ENCODE measurements at regions not wholly inside any gene's neighbourhood (a gene's known extent, or its start where the extent isn't known, plus 50 kb on each side); places are given as distances from the start of the nearest gene placed in this dataset.
A peak's percentile ranks its signal among the peaks of the same experiment; 100 is the strongest.

DNA sequence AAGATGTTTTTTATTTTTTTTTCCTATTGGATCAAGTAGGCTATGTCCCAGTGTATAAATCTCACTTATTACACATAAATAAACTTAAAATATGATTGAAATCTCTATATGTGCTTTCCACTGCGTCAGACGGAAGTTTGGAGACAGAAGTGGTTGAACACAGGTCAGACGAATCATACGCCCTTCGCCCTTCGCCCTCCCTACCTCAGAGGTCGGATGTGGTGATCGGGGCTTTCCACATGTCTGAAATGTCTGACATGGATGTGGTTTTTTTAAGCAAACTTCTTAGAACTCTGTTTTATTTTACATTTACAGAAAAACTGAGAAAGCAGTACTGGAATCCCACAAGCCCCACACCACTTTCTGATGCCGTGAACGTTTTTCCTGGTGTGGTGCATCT, 344.4 kb downstream of the THBS2 start:
- no peak overlapping the region for H3K4me3 ChIP-seq (ENCODE audit: low read length)
- no peaks in the 10 kb centered on the region for H3K9me3 ChIP-seq (ENCODE audit: control insufficient read depth, low read length)
- Mint-ChIP-seq H3K9me3 (peaks cover 25% of the 10 kb centered on the region), H3K4me3 (no peak overlapping the region), H3K27ac (no peak overlapping the region), H3K27me3 (ENCODE audit: insufficient read depth) (no peaks in the 10 kb centered on the region), H3K4me1 (no peaks in the 10 kb centered on the region), H3K36me3 (ENCODE audit: low read depth) (peaks cover 2% of the 10 kb centered on the region)
- no peak overlapping the region for H3K27ac ChIP-seq (ENCODE audit: low read depth, low read length)
- TF ChIP-seq, protein P1, sequence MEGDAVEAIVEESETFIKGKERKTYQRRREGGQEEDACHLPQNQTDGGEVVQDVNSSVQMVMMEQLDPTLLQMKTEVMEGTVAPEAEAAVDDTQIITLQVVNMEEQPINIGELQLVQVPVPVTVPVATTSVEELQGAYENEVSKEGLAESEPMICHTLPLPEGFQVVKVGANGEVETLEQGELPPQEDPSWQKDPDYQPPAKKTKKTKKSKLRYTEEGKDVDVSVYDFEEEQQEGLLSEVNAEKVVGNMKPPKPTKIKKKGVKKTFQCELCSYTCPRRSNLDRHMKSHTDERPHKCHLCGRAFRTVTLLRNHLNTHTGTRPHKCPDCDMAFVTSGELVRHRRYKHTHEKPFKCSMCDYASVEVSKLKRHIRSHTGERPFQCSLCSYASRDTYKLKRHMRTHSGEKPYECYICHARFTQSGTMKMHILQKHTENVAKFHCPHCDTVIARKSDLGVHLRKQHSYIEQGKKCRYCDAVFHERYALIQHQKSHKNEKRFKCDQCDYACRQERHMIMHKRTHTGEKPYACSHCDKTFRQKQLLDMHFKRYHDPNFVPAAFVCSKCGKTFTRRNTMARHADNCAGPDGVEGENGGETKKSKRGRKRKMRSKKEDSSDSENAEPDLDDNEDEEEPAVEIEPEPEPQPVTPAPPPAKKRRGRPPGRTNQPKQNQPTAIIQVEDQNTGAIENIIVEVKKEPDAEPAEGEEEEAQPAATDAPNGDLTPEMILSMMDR (conservative IDR thresholded peaks at IDR 0.05) = no peak
- 86% methylated on average over 5 to 10 of the region's 10 CpGs for WGBS, 2 experiments (ENCODE audit: insufficient coverage in 1 of 2, insufficient read length in 1 of 2)
- no peaks in the 10 kb centered on the region for H3K36me3 ChIP-seq (ENCODE audit: control insufficient read depth, insufficient read depth, low read length)
- no peak overlapping the region for H3K9ac ChIP-seq (ENCODE audit: extremely low read depth, low read length, poor library complexity, severe bottlenecking)
- peak; percentile 20 for DNase-seq
- H3K27me3 ChIP-seq (ENCODE audit: control insufficient read depth, insufficient read depth, low read length, poor library complexity, severe bottlenecking) = no peaks in the 10 kb centered on the region
- H3K4me1 ChIP-seq (ENCODE audit: control insufficient read depth, insufficient read depth, low read length) = no peaks in the 10 kb centered on the region

DNA sequence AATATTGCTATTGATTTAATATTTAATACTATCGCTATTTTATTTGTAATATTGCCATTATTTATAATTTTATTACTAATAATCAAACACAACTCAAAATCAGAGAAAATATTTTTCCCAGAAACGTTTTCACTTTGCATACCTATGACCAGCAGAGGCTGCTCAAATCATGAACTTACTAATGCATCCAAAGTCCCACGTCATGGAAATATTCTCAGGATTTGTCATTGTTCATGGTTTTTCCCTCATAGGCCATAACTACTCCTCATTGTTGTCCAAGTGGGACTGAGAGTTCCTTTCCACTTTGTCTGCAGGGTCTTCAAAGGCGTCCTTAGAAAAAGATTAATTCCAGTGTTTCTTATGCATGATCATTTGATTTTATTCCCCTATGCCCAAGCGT, 344.8 kb downstream of the THBS2 start:
- Mint-ChIP-seq H3K9me3 (peaks cover 25% of the 10 kb centered on the region), H3K27ac (no peak overlapping the region)

DNA sequence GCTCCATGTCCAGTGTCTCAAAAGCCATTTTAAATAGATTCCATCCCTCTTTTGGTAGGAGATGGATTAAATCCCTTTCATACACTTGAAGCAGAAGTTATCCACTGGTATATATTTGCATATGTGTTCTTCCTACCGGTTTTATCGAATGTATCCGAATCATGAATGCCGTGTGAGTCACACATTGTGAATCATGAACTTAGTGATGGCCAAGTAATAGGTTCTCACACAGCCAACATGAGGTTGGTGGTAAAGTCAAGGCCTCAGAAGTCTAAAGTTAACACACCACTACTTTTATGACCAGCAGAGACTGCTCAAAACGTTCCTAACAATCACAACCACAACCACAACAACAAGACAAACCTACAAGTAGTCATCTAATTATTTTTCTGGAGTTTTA, 345.5 kb downstream of the THBS2 start:
- Histone ChIP-seq H3K27me3 (ENCODE audit: control insufficient read depth, insufficient read depth, low read length, poor library complexity, severe bottlenecking) (no peaks in the 10 kb centered on the region), H3K9me3 (ENCODE audit: control insufficient read depth, low read length) (no peaks in the 10 kb centered on the region), H3K4me3 (ENCODE audit: low read length) (no peak overlapping the region), H3K36me3 (ENCODE audit: control insufficient read depth, insufficient read depth, low read length) (no peaks in the 10 kb centered on the region), H3K4me1 (ENCODE audit: control insufficient read depth, insufficient read depth, low read length) (no peaks in the 10 kb centered on the region), H3K9ac (ENCODE audit: extremely low read depth, low read length, poor library complexity, severe bottlenecking) (no peak overlapping the region), H3K27ac (ENCODE audit: low read depth, low read length) (no peak overlapping the region)
- H3K36me3 Mint-ChIP-seq (ENCODE audit: low read depth) = peaks cover 2% of the 10 kb centered on the region
- no peaks in the 10 kb centered on the region for H3K4me1 Mint-ChIP-seq
- H3K27me3 Mint-ChIP-seq (ENCODE audit: insufficient read depth) = no peaks in the 10 kb centered on the region
- no peak overlapping the region for H3K4me3 Mint-ChIP-seq
- H3K27ac Mint-ChIP-seq = no peak overlapping the region
- H3K9me3 Mint-ChIP-seq = peaks cover 25% of the 10 kb centered on the region
- DNase-seq = no peak
- WGBS, 2 experiments (ENCODE audit: insufficient coverage in 1 of 2, insufficient read length in 1 of 2) = 90 to 94% methylated on average over 4 to 5 of the region's 5 CpGs
- TF ChIP-seq, protein P1 (conservative IDR thresholded peaks at IDR 0.05) = no peak

More for the DNA sequence above, 344.8 kb downstream of the THBS2 start:
- Histone ChIP-seq H3K27me3 (ENCODE audit: control insufficient read depth, insufficient read depth, low read length, poor library complexity, severe bottlenecking) (no peaks in the 10 kb centered on the region), H3K9me3 (ENCODE audit: control insufficient read depth, low read length) (no peaks in the 10 kb centered on the region), H3K9ac (ENCODE audit: extremely low read depth, low read length, poor library complexity, severe bottlenecking) (no peak overlapping the region), H3K36me3 (ENCODE audit: control insufficient read depth, insufficient read depth, low read length) (no peaks in the 10 kb centered on the region), H3K4me3 (ENCODE audit: low read length) (no peak overlapping the region), H3K27ac (ENCODE audit: low read depth, low read length) (no peak overlapping the region), H3K4me1 (ENCODE audit: control insufficient read depth, insufficient read depth, low read length) (no peaks in the 10 kb centered on the region)
- 78 to 87% methylated on average over 3 to 4 of the region's 5 CpGs for WGBS, 2 experiments (ENCODE audit: insufficient coverage in 1 of 2, insufficient read length in 1 of 2)
- no peak for DNase-seq
- H3K4me3 Mint-ChIP-seq = no peak overlapping the region
- no peaks in the 10 kb centered on the region for H3K4me1 Mint-ChIP-seq
- TF ChIP-seq, protein P1 (conservative IDR thresholded peaks at IDR 0.05) = no peak
- H3K27me3 Mint-ChIP-seq (ENCODE audit: insufficient read depth) = no peaks in the 10 kb centered on the region
- peaks cover 2% of the 10 kb centered on the region for H3K36me3 Mint-ChIP-seq (ENCODE audit: low read depth)

Data from endodermal cell (in vitro differentiated cells).